ENCODE measurements at regions not wholly inside any gene's neighbourhood (a gene's known extent, or its start where the extent isn't known, plus 50 kb on each side); places are given as distances from the start of the nearest gene placed in this dataset.

- Histone ChIP-seq H2AFZ (ENCODE audit: insufficient read depth, low read depth, low read length, poor library complexity, severe bottlenecking) (no peak overlapping the region), H3K27ac (ENCODE audit: low read length in 2 of 2) (no peak overlapping the region), H3K9ac (ENCODE audit: low read length) (no peak overlapping the region), H3K4me3 (ENCODE audit: control extremely low read depth in 1 of 5, extremely low read depth in 1 of 5, insufficient read depth in 1 of 5, low read depth in 2 of 5, low read length in 4 of 5) (no peak overlapping the region), H3K4me1 (ENCODE audit: control insufficient read depth in 2 of 2, insufficient read depth in 2 of 2, low read length in 2 of 2) (no peaks in the 10 kb centered on the region), H4K20me1 (ENCODE audit: control insufficient read depth, insufficient read depth, low read length, poor library complexity, severe bottlenecking) (no peaks in the 10 kb centered on the region), H3K9me3 (ENCODE audit: control extremely low read depth in 1 of 3, control insufficient read depth in 2 of 3, insufficient read depth in 1 of 3, low read length in 2 of 3) (peaks cover 0 to 3% (median 0%) of the 10 kb centered on the region in 3 donors), H3K4me2 (replicated peaks; ENCODE audit: low read depth, low read length, poor library complexity, severe bottlenecking) (no peak overlapping the region), H3K36me3 (replicated peaks in 1 of 2; ENCODE audit: control extremely low read depth in 1 of 2, control insufficient read depth in 1 of 2, extremely low read depth in 1 of 2, insufficient read depth in 2 of 2, low read length in 1 of 2) (no peaks in the 10 kb centered on the region), H3K79me2 (ENCODE audit: control insufficient read depth, insufficient read depth, low read length) (no peaks in the 10 kb centered on the region), H3K27me3 (replicated peaks in 1 of 4; ENCODE audit: control extremely low read depth in 1 of 4, control insufficient read depth in 3 of 4, insufficient read depth in 4 of 4, low read length in 3 of 4) (no peaks in the 10 kb centered on the region)
- intact Hi-C loops (cut with micrococcal nuclease) = no loop called here
- ATAC-seq (ENCODE audit: low read depth) (no peak), DNase-seq (no peak)
- Mint-ChIP-seq H3K4me1 (no peaks in the 10 kb centered on the region), H3K27ac (no peak overlapping the region), H3K9me3 (ENCODE audit: insufficient read depth) (no peaks in the 10 kb centered on the region), H3K4me3 (no peak overlapping the region), H3K27me3 (no peaks in the 10 kb centered on the region)
- ChIA-PET CTCF (no interaction called here), POLR2A (no interaction called here)
- no CpG with 5 or more reads among the region's 5 CpGs for WGBS (ENCODE audit: insufficient coverage)
- TF ChIP-seq, protein P1, sequence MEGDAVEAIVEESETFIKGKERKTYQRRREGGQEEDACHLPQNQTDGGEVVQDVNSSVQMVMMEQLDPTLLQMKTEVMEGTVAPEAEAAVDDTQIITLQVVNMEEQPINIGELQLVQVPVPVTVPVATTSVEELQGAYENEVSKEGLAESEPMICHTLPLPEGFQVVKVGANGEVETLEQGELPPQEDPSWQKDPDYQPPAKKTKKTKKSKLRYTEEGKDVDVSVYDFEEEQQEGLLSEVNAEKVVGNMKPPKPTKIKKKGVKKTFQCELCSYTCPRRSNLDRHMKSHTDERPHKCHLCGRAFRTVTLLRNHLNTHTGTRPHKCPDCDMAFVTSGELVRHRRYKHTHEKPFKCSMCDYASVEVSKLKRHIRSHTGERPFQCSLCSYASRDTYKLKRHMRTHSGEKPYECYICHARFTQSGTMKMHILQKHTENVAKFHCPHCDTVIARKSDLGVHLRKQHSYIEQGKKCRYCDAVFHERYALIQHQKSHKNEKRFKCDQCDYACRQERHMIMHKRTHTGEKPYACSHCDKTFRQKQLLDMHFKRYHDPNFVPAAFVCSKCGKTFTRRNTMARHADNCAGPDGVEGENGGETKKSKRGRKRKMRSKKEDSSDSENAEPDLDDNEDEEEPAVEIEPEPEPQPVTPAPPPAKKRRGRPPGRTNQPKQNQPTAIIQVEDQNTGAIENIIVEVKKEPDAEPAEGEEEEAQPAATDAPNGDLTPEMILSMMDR (IDR thresholded peaks at IDR 0.05) = no peak
- TF ChIP-seq EZH2 (IDR thresholded peaks at IDR 0.05; ENCODE audit: borderline replicate concordance, insufficient read depth, low read depth, low read length, poor library complexity, severe bottlenecking) = no peak
These were observed 258.9 kb downstream of the SPANXN1 start for GRCh38 chrX:145506214-145506613.

DNA sequence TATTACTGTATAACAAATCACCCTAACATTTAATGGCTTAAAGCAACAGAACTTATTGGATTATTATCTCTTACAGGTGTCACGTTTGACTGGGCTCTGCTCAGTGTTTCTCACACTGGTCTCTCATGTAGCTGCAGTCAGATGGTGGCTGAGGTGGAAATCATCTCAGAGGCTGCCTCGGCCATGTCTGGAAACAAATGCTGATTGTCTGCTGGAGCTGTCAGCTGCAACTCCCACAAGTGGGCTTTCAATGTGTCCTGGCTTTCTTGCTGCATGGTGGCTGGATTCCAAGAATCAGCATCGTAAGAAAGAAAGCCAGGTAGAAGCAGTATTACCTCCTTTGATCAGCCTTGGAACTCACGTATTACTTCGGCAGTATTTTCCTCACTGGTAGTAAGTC, 277.6 kb downstream of the SPANXN1 start:
- no peak overlapping the region for H3K4me3 ChIP-seq (ENCODE audit: control extremely low read depth in 1 of 5, extremely low read depth in 1 of 5, insufficient read depth in 1 of 5, low read depth in 2 of 5, low read length in 4 of 5)
- POLR2A ChIA-PET = no interaction called here
- no peaks in the 10 kb centered on the region for H3K36me3 ChIP-seq (replicated peaks in 1 of 2; ENCODE audit: control extremely low read depth in 1 of 2, control insufficient read depth in 1 of 2, extremely low read depth in 1 of 2, insufficient read depth in 2 of 2, low read length in 1 of 2)

More for the DNA sequence above, 277.6 kb downstream of the SPANXN1 start:
- no peak overlapping the region for H2AFZ ChIP-seq (ENCODE audit: insufficient read depth, low read depth, low read length, poor library complexity, severe bottlenecking)
- H3K4me3 Mint-ChIP-seq = no peak overlapping the region
- TF ChIP-seq EZH2 (IDR thresholded peaks at IDR 0.05; ENCODE audit: borderline replicate concordance, insufficient read depth, low read depth, low read length, poor library complexity, severe bottlenecking) = no peak
- TF ChIP-seq, protein P1 (IDR thresholded peaks at IDR 0.05) = no peak
- whole genome bisulfite sequencing (ENCODE audit: insufficient coverage) = 100% methylated on average over 1 of the region's 5 CpGs
- H4K20me1 ChIP-seq (ENCODE audit: control insufficient read depth, insufficient read depth, low read length, poor library complexity, severe bottlenecking) = no peaks in the 10 kb centered on the region
- ATAC-seq (ENCODE audit: low read depth) (no peak), DNase-seq (no peak)
- CTCF ChIA-PET = no interaction called here
- no peaks in the 10 kb centered on the region for H3K27me3 Mint-ChIP-seq
- no peak overlapping the region for H3K27ac ChIP-seq (ENCODE audit: low read length in 2 of 2)
- H3K9ac ChIP-seq (ENCODE audit: low read length) = no peak overlapping the region
- no peaks in the 10 kb centered on the region for H3K79me2 ChIP-seq (ENCODE audit: control insufficient read depth, insufficient read depth, low read length)
- no peaks in the 10 kb centered on the region for H3K4me1 Mint-ChIP-seq
- no peaks in the 10 kb centered on the region for H3K9me3 ChIP-seq (ENCODE audit: control extremely low read depth in 1 of 3, control insufficient read depth in 2 of 3, insufficient read depth in 1 of 3, low read length in 2 of 3)
- H3K27ac Mint-ChIP-seq = no peak overlapping the region
- no peaks in the 10 kb centered on the region for H3K4me1 ChIP-seq (ENCODE audit: control insufficient read depth in 2 of 2, insufficient read depth in 2 of 2, low read length in 2 of 2)
- intact Hi-C loops (cut with micrococcal nuclease) = no loop called here
- H3K27me3 ChIP-seq (replicated peaks in 1 of 4; ENCODE audit: control extremely low read depth in 1 of 4, control insufficient read depth in 3 of 4, insufficient read depth in 4 of 4, low read length in 3 of 4) = no peaks in the 10 kb centered on the region
- H3K4me2 ChIP-seq (replicated peaks; ENCODE audit: low read depth, low read length, poor library complexity, severe bottlenecking) = no peak overlapping the region
- no peaks in the 10 kb centered on the region for H3K9me3 Mint-ChIP-seq (ENCODE audit: insufficient read depth)

Data from B cell (primary cell).